Endothelial cell of umbilical vein (primary cell): ENCODE measurements at regions not wholly inside any gene's neighbourhood (a gene's known extent, or its start where the extent isn't known, plus 50 kb on each side); places are given as distances from the start of the nearest gene placed in this dataset.
"Not testable (repeated sequence)": the region's sequence is repeated elsewhere in the genome, so short reads cannot be mapped to it uniquely, and the experiment has no call there.

Source experiments
- BruUV-seq: library from RNA; stranded (reverse); fragments of 400-500 nt; replicated peaks from 2 replicates; lab custom pipeline; 2021; lab: Mats Ljungman, UMichigan
- CTCF ChIA-PET: fragments of 300-600, 350-600 bp; sonication (Branson Sonifier 250); formaldehyde crosslinking; loops from one replicate; lab custom pipeline; 2021; ENCODE audit warnings: antibody characterized with exemption, inconsistent platforms; lab: Charles Lee
- POLR2A ChIA-PET: fragments of 300-600, 350-600 bp; sonication (Branson Sonifier 250); formaldehyde crosslinking; loops from one replicate; lab custom pipeline; 2021; ENCODE audit warnings: antibody characterized with exemption, inconsistent platforms; lab: Charles Lee
- DNase-seq: peaks from one replicate; pipeline ENCODE4 v3.0.0-alpha.2; 2011; ENCODE audit warnings: low read depth, low spot score
- FAIRE-seq: peaks from 2 replicates; lab custom pipeline; 2011; peaks lifted over from hg19 to GRCh38; lab: Jason Lieb, UNC
- H2AFZ ChIP-seq: 2 replicates; pipeline ENCODE4 v1.6.0; 2012; ENCODE audit warnings: low read depth, low read length, control low read depth, inconsistent platforms
- H3K27ac ChIP-seq: 2 replicates; pipeline ENCODE4 v1.5.1; 2011; ENCODE audit warnings: low read depth, mild to moderate bottlenecking, control low read depth, low read length, moderate library complexity; ENCODE audit not compliant: insufficient read depth
- H3K27me3 ChIP-seq, 2 experiments: 2 replicates each; pipeline versions ENCODE4 v1.6.0 to v1.6.1; 2011; ENCODE audit warnings: low read length in 2 of 2, mixed read lengths in 1 of 2; ENCODE audit not compliant: control insufficient read depth in 2 of 2, insufficient read depth in 2 of 2
- H3K36me3 ChIP-seq, 2 experiments: 2 replicates in 1 of 2; 3 replicates in 1 of 2; pipeline ENCODE4 v1.5.1; 2011; ENCODE audit warnings: low read length in 2 of 2, mild to moderate bottlenecking in 1 of 2, moderate library complexity in 1 of 2; ENCODE audit not compliant: control insufficient read depth in 2 of 2, insufficient read depth in 2 of 2; ENCODE audit errors: extremely low read depth in 1 of 2
- H3K4me1 ChIP-seq: 3 replicates; pipeline ENCODE4 v1.5.1; 2011; ENCODE audit warnings: mild to moderate bottlenecking, low read length; ENCODE audit not compliant: control insufficient read depth, insufficient read depth; ENCODE audit errors: extremely low read depth
- H3K4me2 ChIP-seq: 2 replicates; pipeline ENCODE4 v1.6.1; 2011; ENCODE audit warnings: low read length, control low read depth, mixed read lengths; ENCODE audit not compliant: insufficient read depth
- H3K4me3 ChIP-seq, 3 experiments: fragments of 200-600 bp in 1 of 3; sonication (generic), shearing (Covaris generic) in 1 of 3; replicated peaks in 1 of 3; 2 replicates each; pipeline ENCODE4 v1.5.1; 2011 to 2016; ENCODE audit warnings: control low read depth in 3 of 3, low read length in 3 of 3, mild to moderate bottlenecking in 2 of 3, inconsistent platforms in 1 of 3, low read depth in 1 of 3, moderate library complexity in 1 of 3; ENCODE audit not compliant: insufficient read depth in 1 of 3
- H3K79me2 ChIP-seq: 2 replicates; pipeline ENCODE4 v1.6.0; 2012; ENCODE audit warnings: low read length, inconsistent platforms; ENCODE audit not compliant: control insufficient read depth, insufficient read depth
- H3K9ac ChIP-seq: replicated peaks from 2 replicates; pipeline ENCODE3; 2011; ENCODE audit warnings: low read length, control low read depth; ENCODE audit not compliant: insufficient read depth; ENCODE audit errors: extremely low read depth
- H3K9me1 ChIP-seq: replicated peaks from 3 replicates; pipeline ENCODE4 v1.6.0; 2011; ENCODE audit warnings: mild to moderate bottlenecking, low read length; ENCODE audit not compliant: control insufficient read depth, insufficient read depth; ENCODE audit errors: extremely low read depth
- H3K9me3 ChIP-seq: replicated peaks from 2 replicates; pipeline ENCODE4 v1.5.1; 2012; ENCODE audit warnings: low read length, inconsistent platforms; ENCODE audit not compliant: control insufficient read depth, insufficient read depth
- H4K20me1 ChIP-seq: replicated peaks from 2 replicates; pipeline ENCODE3; 2011; ENCODE audit warnings: mild to moderate bottlenecking, low read length; ENCODE audit not compliant: control insufficient read depth, insufficient read depth; ENCODE audit errors: extremely low read depth
- EZH2 ChIP-seq: IDR thresholded peaks from 2 replicates; pipeline ENCODE4 v1.6.1; 2012; ENCODE audit warnings: borderline replicate concordance, low read depth, mild to moderate bottlenecking, moderate library complexity, low read length, inconsistent platforms; ENCODE audit not compliant: severe bottlenecking
- FOS ChIP-seq: IDR thresholded peaks from 2 replicates; pipeline ENCODE4 v1.6.1; 2011; ENCODE audit warnings: mild to moderate bottlenecking, low read length, moderate library complexity, borderline replicate concordance; ENCODE audit not compliant: insufficient read depth
- GATA2 ChIP-seq: IDR thresholded peaks from 2 replicates; pipeline ENCODE4 v1.7.0; 2011; ENCODE audit warnings: low read depth, mild to moderate bottlenecking, moderate library complexity, mixed read lengths, low read length; ENCODE audit not compliant: insufficient read length, insufficient read depth
- JUN ChIP-seq: IDR thresholded peaks from 2 replicates; pipeline ENCODE4 v1.6.1; 2011; ENCODE audit warnings: borderline replicate concordance, low read depth; ENCODE audit not compliant: insufficient read length, insufficient read depth
- MYC ChIP-seq: IDR thresholded peaks from one replicate; pipeline ENCODE4 v1.6.1; 2011; ENCODE audit warnings: mild to moderate bottlenecking, low read depth, low read length
- POLR2A ChIP-seq: IDR thresholded peaks from 2 replicates; pipeline ENCODE4 v1.6.1; 2012; ENCODE audit warnings: low read depth, mild to moderate bottlenecking, control low read depth, low read length
- POLR2AphosphoS5 ChIP-seq: IDR thresholded peaks from 2 replicates; pipeline ENCODE4 v1.6.1; 2012; ENCODE audit warnings: low read depth, mild to moderate bottlenecking, control low read depth, low read length, moderate library complexity; ENCODE audit not compliant: insufficient read depth
- dilution Hi-C: fragments of 300-500 bp; cut with MboI; formaldehyde crosslinking; loops from one replicate; pipeline ENCODE4 v1.15.0; 2019; ENCODE audit warnings: low sequenced_read_pairs; ENCODE audit not compliant: extremely low pct_ligation_motif_present
- intact Hi-C: fragments of 100-400 bp; cut with micrococcal nuclease; formaldehyde crosslinking; loops from one replicate; pipeline ENCODE4 v1.10.0; 2022
- TF ChIP-seq, protein P1 (sequence below): IDR thresholded peaks from 2 replicates; pipeline ENCODE4 v1.6.1; 2011; ENCODE audit not compliant: insufficient read depth, insufficient read length
- TF ChIP-seq, protein P2 (sequence below), 2 donors: IDR thresholded peaks; 1 replicate in 1 of 2; 2 replicates in 1 of 2; pipeline ENCODE4 v1.5.1; 2011; ENCODE audit warnings: low read length in 2 of 2, mild to moderate bottlenecking in 2 of 2, moderate library complexity in 2 of 2, control low read depth in 1 of 2, inconsistent platforms in 1 of 2, low read depth in 1 of 2; ENCODE audit not compliant: insufficient read depth in 1 of 2; ENCODE audit errors: extremely low read depth in 1 of 2

DNA sequence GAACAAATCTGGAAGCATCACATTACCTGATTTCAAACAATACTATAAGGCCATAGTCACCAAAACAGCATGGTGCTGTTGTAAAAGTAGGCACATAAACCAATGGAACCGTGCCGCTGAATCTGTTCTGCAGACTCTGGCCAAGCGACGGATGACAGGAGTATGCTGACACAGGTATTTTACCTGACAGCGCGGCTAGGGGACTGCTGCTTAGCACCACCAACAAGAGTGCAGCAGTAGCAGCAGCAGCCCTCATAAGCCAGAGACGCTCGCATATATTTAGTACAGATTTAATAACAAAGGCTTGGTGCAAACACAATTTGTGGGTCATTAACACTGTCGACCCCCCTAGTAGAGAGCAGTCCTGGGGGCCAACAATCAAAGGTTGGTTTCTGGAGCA is 677.6 kb upstream of the LMO3 start:
- no peaks in the 10 kb centered on the region for H3K36me3 ChIP-seq
- dilution Hi-C loops = no loop called here
- intact Hi-C loops = no loop called here
- no peak for TF ChIP-seq POLR2AphosphoS5
- TF ChIP-seq FOS = no peak
- TF ChIP-seq JUN = no peak
- TF ChIP-seq, protein P1, sequence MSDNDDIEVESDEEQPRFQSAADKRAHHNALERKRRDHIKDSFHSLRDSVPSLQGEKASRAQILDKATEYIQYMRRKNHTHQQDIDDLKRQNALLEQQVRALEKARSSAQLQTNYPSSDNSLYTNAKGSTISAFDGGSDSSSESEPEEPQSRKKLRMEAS = no peak
- no peak for TF ChIP-seq GATA2
- TF ChIP-seq POLR2A = no peak
- no peak for TF ChIP-seq EZH2
- TF ChIP-seq, protein P2, sequence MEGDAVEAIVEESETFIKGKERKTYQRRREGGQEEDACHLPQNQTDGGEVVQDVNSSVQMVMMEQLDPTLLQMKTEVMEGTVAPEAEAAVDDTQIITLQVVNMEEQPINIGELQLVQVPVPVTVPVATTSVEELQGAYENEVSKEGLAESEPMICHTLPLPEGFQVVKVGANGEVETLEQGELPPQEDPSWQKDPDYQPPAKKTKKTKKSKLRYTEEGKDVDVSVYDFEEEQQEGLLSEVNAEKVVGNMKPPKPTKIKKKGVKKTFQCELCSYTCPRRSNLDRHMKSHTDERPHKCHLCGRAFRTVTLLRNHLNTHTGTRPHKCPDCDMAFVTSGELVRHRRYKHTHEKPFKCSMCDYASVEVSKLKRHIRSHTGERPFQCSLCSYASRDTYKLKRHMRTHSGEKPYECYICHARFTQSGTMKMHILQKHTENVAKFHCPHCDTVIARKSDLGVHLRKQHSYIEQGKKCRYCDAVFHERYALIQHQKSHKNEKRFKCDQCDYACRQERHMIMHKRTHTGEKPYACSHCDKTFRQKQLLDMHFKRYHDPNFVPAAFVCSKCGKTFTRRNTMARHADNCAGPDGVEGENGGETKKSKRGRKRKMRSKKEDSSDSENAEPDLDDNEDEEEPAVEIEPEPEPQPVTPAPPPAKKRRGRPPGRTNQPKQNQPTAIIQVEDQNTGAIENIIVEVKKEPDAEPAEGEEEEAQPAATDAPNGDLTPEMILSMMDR (IDR thresholded peaks at IDR 0.05; ENCODE audit: extremely low read depth in 1 of 2, insufficient read depth in 1 of 2, low read depth in 1 of 2, low read length in 2 of 2) = no peak
- TF ChIP-seq MYC = no peak
- H3K4me2 ChIP-seq = no peak overlapping the region
- POLR2A ChIA-PET = no interaction called here
- H3K79me2 ChIP-seq = no peaks in the 10 kb centered on the region
- CTCF ChIA-PET = no interaction called here
- no peak overlapping the region for H3K9ac ChIP-seq
- no peaks in the 10 kb centered on the region for H3K4me1 ChIP-seq
- H3K27ac ChIP-seq = no peak overlapping the region
- H3K9me1 ChIP-seq = no peaks in the 10 kb centered on the region
- DNase-seq = no peak
- no peak overlapping the region for H2AFZ ChIP-seq
- H4K20me1 ChIP-seq = no peaks in the 10 kb centered on the region
- FAIRE-seq = no peak
- H3K27me3 ChIP-seq = no peaks in the 10 kb centered on the region
- no TSS peak for BruUV-seq
- H3K9me3 ChIP-seq = peaks cover 5% of the 10 kb centered on the region
- no peak overlapping the region for H3K4me3 ChIP-seq

DNA sequence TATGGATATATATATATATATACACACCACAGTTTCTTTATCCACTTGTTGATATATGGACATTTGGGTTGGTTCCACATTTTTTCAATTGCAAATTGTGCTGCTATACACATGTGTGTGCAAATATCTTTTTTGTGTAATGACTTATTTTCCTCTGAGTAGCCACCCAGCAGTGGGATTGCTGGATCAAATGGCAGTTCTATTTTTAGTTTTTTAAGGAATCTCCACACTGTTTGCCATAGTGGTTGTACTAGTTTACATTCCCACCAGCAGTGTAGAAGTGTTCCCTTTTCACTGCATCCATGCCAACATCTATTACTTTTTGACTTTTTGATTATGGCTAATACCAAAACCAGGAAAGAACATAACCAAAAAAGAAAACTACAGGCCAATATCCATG is 676.2 kb upstream of the LMO3 start:
- POLR2A ChIA-PET, H3K4me1 ChIP-seq, dilution Hi-C loops, H3K4me2 ChIP-seq, intact Hi-C loops, H3K36me3 ChIP-seq, H3K27me3 ChIP-seq, H3K79me2 ChIP-seq, CTCF ChIA-PET, H3K9ac ChIP-seq, H3K27ac ChIP-seq, H2AFZ ChIP-seq, FAIRE-seq, H4K20me1 ChIP-seq, DNase-seq, H3K4me3 ChIP-seq, H3K9me3 ChIP-seq, BruUV-seq, H3K9me1 ChIP-seq: not testable (repeated sequence)
